ENCODE measurements at regions not wholly inside any gene's neighbourhood (a gene's known extent, or its start where the extent isn't known, plus 50 kb on each side); places are given as distances from the start of the nearest gene placed in this dataset.

DNA sequence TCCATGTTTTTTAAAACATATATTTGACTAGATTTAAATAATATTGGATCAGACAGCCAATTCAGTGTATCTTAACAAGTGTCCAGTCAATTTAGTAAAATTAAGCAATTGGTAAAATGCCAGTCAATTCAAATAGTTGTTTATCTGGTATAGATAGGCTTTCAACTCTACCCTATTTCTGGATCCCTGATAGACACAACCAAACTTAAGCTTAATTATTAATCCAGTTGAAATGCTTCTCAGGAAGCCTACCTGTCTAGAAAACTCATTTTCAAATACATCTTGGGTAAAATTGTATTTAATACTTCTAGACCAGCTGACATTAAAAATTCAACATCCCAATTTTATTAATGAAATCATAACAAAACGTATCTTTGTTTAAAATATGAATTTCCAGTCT is 710.8 kb upstream of the GRAMD2B start:
- Histone ChIP-seq H3K27ac (no peak overlapping the region), H3K4me3 (no peak overlapping the region), H3K4me1 (no peaks in the 10 kb centered on the region), H3K36me3 (no peaks in the 10 kb centered on the region), H3K9me3 (no peaks in the 10 kb centered on the region), H3K27me3 (no peaks in the 10 kb centered on the region)
- in situ Hi-C loops (cut with MboI; ENCODE audit: low pct_ligation_motif_present in 1 of 4, low pct_unique_long_range_greater_than_20kb in 1 of 4, low sequenced_read_pairs in 3 of 4) (no loop called here), intact Hi-C loops (cut with DNase I; ENCODE audit: low total_unique reads) (no loop called here)
- no peak for TF ChIP-seq POLR2AphosphoS5 (IDR thresholded peaks at IDR 0.05)
- TF ChIP-seq EP300 (IDR thresholded peaks at IDR 0.05; ENCODE audit: low read depth): no peak
- TF ChIP-seq, protein P1, sequence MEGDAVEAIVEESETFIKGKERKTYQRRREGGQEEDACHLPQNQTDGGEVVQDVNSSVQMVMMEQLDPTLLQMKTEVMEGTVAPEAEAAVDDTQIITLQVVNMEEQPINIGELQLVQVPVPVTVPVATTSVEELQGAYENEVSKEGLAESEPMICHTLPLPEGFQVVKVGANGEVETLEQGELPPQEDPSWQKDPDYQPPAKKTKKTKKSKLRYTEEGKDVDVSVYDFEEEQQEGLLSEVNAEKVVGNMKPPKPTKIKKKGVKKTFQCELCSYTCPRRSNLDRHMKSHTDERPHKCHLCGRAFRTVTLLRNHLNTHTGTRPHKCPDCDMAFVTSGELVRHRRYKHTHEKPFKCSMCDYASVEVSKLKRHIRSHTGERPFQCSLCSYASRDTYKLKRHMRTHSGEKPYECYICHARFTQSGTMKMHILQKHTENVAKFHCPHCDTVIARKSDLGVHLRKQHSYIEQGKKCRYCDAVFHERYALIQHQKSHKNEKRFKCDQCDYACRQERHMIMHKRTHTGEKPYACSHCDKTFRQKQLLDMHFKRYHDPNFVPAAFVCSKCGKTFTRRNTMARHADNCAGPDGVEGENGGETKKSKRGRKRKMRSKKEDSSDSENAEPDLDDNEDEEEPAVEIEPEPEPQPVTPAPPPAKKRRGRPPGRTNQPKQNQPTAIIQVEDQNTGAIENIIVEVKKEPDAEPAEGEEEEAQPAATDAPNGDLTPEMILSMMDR (IDR thresholded peaks at IDR 0.05): no peak
- TF ChIP-seq POLR2A (IDR thresholded peaks at IDR 0.05): no peak
- no peak for DNase-seq
- 47 to 53% methylated on average over 1 of the region's 1 CpG for WGBS, 2 donors (ENCODE audit: low coverage in 1 of 2)

DNA sequence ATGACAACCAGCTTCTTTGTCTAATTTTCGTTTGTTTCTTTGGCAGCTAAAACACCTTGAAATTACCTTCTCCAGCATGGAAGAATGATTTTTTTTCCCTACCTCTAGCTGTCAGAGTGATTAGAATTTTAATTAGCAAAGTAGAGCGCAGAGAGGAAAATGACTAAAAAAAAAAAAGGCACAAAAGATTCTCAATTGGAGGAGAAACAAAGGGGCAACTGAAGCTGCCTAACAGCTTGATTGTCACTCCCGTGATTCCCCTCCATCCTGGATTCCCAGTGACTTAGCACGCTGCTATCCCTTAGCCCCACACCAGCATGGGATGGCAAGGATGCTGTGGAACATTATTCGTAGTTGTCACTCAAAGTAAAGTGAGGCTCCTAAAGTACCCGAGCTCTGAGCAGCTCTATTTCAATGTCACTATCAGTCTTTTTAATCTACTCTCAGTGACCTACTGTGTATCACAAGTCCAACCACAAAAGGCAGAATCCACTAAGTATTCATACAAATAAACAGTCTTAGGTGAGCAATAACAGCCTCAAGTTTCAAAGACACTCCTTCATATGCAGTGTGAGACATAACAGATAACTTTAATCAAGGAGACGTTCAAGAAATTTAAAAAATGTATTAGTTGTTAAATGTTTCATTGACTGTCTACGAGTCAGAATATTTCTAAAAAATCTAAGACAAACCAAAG is 710.0 kb upstream of the GRAMD2B start:
- H3K4me1 ChIP-seq: no peaks in the 10 kb centered on the region
- no peak overlapping the region for H3K27ac ChIP-seq
- no peaks in the 10 kb centered on the region for H3K9me3 ChIP-seq
- no peak for DNase-seq
- WGBS, 2 donors (ENCODE audit: low coverage in 1 of 2): 80 to 83% methylated on average over 4 to 8 of the region's 8 CpGs
- TF ChIP-seq EP300 (IDR thresholded peaks at IDR 0.05; ENCODE audit: low read depth): no peak
- TF ChIP-seq, protein P1 (IDR thresholded peaks at IDR 0.05): no peak
- no peak for TF ChIP-seq POLR2AphosphoS5 (IDR thresholded peaks at IDR 0.05)
- no peak for TF ChIP-seq POLR2A (IDR thresholded peaks at IDR 0.05)
- no peak overlapping the region for H3K4me3 ChIP-seq
- in situ Hi-C loops (cut with MboI; ENCODE audit: low pct_ligation_motif_present in 1 of 4, low pct_unique_long_range_greater_than_20kb in 1 of 4, low sequenced_read_pairs in 3 of 4): no loop called here
- no peaks in the 10 kb centered on the region for H3K27me3 ChIP-seq
- intact Hi-C loops (cut with DNase I; ENCODE audit: low total_unique reads): no loop called here
- no peaks in the 10 kb centered on the region for H3K36me3 ChIP-seq

DNA sequence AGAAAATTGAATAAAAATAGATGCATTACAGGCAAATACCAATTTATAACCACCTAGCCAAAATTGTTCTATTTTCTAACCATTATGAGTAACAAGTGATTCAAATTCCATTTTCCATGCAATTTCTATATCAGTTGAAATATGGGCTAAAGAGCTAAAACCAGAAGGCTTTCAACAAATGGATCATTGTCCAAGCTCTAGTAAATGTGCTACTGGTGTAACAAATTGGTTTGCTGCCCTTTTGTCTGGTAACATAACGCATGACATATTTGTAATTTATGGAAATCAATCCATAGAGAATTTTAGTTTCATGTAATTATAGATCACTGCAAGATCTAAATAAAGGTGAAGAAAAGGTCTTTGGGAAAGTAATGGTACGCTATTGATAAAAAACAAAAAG is 708.0 kb upstream of the GRAMD2B start:
- TF ChIP-seq EP300 (IDR thresholded peaks at IDR 0.05; ENCODE audit: low read depth) (no peak), POLR2A (IDR thresholded peaks at IDR 0.05) (no peak), POLR2AphosphoS5 (IDR thresholded peaks at IDR 0.05) (no peak)
- TF ChIP-seq, protein P1 (IDR thresholded peaks at IDR 0.05): no peak
- intact Hi-C loops (cut with DNase I; ENCODE audit: low total_unique reads): no loop called here
- no peaks in the 10 kb centered on the region for H3K27me3 ChIP-seq
- no peaks in the 10 kb centered on the region for H3K36me3 ChIP-seq
- peaks cover 0 to 17% (median 4%) of the 10 kb centered on the region in 4 donors for H3K4me1 ChIP-seq
- in situ Hi-C loops (cut with MboI; ENCODE audit: low pct_ligation_motif_present in 1 of 4, low pct_unique_long_range_greater_than_20kb in 1 of 4, low sequenced_read_pairs in 3 of 4): no loop called here
- H3K9me3 ChIP-seq: no peaks in the 10 kb centered on the region
- H3K4me3 ChIP-seq: no peak overlapping the region
- H3K27ac ChIP-seq: no peak overlapping the region
- no peak for DNase-seq
- WGBS, 2 donors (ENCODE audit: low coverage in 1 of 2): 86 to 88% methylated on average over 2 of the region's 2 CpGs

DNA sequence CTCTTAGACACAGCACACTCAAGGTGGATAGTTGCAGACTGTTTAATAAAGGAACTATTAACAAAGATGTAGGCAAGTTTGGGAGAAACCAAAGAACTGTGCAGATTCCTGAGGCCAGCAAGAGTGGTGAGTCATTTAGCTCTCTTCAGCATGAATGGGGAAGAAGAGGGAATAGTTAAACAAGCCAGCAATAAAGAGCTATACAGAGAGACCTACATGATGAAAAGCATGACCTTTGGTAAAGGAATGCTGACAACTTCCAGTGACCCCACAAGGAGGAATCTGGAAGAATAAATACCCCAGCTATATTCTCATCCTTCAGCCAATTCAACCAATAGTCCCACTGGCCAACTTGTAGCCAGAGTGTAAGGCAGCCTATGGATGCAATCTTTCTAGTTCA is 706.0 kb upstream of the GRAMD2B start:
- in situ Hi-C loops (cut with MboI; ENCODE audit: low pct_ligation_motif_present in 1 of 4, low pct_unique_long_range_greater_than_20kb in 1 of 4, low sequenced_read_pairs in 3 of 4): no loop called here
- H3K4me1 ChIP-seq: peaks cover 0 to 18% (median 4%) of the 10 kb centered on the region in 4 donors
- DNase-seq: no peak
- H3K9me3 ChIP-seq: no peaks in the 10 kb centered on the region
- H3K4me3 ChIP-seq: no peak overlapping the region
- intact Hi-C loops (cut with DNase I; ENCODE audit: low total_unique reads): no loop called here
- H3K27me3 ChIP-seq: no peaks in the 10 kb centered on the region
- H3K36me3 ChIP-seq: no peaks in the 10 kb centered on the region
- TF ChIP-seq EP300 (IDR thresholded peaks at IDR 0.05; ENCODE audit: low read depth): no peak
- TF ChIP-seq, protein P1 (IDR thresholded peaks at IDR 0.05): no peak
- no peak for TF ChIP-seq POLR2A (IDR thresholded peaks at IDR 0.05)
- no peak for TF ChIP-seq POLR2AphosphoS5 (IDR thresholded peaks at IDR 0.05)
- no peak overlapping the region for H3K27ac ChIP-seq
